SK-N-SH treated with all-trans-retinoic acid at 6 μM for 48 hours (cell line): ENCODE measurements at regions not wholly inside any gene's neighbourhood (a gene's known extent, or its start where the extent isn't known, plus 50 kb on each side); places are given as distances from the start of the nearest gene placed in this dataset.

Source experiments
- ATAC-seq: fragments of 200-7000 bp; cut with Tn5 transposase; 3 replicates; pipeline ENCODE4 v1.9.1; 2020; ENCODE audit warnings: mild to moderate bottlenecking, moderate library complexity
- ARNTL ChIP-seq: fragments of 450-650 bp; formaldehyde crosslinking; IDR thresholded peaks from 2 replicates; pipeline ENCODE4 v1.5.0; 2020; ENCODE audit warnings: low read depth, mild to moderate bottlenecking, moderate library complexity, borderline replicate concordance
- BACH2 ChIP-seq: fragments of 250-450 bp; sonication (Bioruptor Pico); IDR thresholded peaks from 2 replicates; pipeline ENCODE4 v1.9.0; 2021; ENCODE audit warnings: mild to moderate bottlenecking, borderline replicate concordance
- CSDC2 ChIP-seq: fragments of 250-450 bp; sonication (Bioruptor Pico); IDR thresholded peaks from 2 replicates; pipeline ENCODE4 v1.5.0; 2020; ENCODE audit warnings: mild to moderate bottlenecking, moderate library complexity
- GLIS3 ChIP-seq: fragments of 250-450 bp; sonication (Bioruptor Pico); IDR thresholded peaks from 2 replicates; pipeline ENCODE4 v1.5.0; 2020; ENCODE audit warnings: mild to moderate bottlenecking, moderate library complexity
- ISL1 ChIP-seq: fragments of 250-450 bp; sonication (Bioruptor Pico); IDR thresholded peaks from 2 replicates; pipeline ENCODE4 v2.1.2; 2022; ENCODE audit warnings: mild to moderate bottlenecking, moderate library complexity
- OSR1 ChIP-seq: fragments of 250-450 bp; sonication (Bioruptor Pico); IDR thresholded peaks from 2 replicates; pipeline ENCODE4 v1.8.0; 2022; ENCODE audit warnings: moderate library complexity, mild to moderate bottlenecking, inconsistent platforms
- PPARA ChIP-seq: fragments of 250-450 bp; sonication (Bioruptor Pico); IDR thresholded peaks from 2 replicates; pipeline ENCODE4 v1.5.0; 2020; ENCODE audit warnings: mild to moderate bottlenecking, borderline replicate concordance
- RARB ChIP-seq: fragments of 250-450 bp; sonication (Bioruptor Pico); IDR thresholded peaks from 2 replicates; pipeline ENCODE4 v1.8.0; 2021; ENCODE audit warnings: mild to moderate bottlenecking, moderate library complexity
- SNAI2 ChIP-seq: fragments of 250-450 bp; sonication (Bioruptor Pico); IDR thresholded peaks from 2 replicates; pipeline ENCODE4 v1.5.0; 2020; ENCODE audit warnings: mild to moderate bottlenecking, moderate library complexity
- TCF4 ChIP-seq: fragments of 250-450 bp; sonication (Bioruptor Pico); IDR thresholded peaks from 2 replicates; pipeline ENCODE4 v1.8.0; 2021; ENCODE audit warnings: mild to moderate bottlenecking, moderate library complexity, borderline replicate concordance
- ZC3H10 ChIP-seq: fragments of 250-450 bp; sonication (Bioruptor Pico); IDR thresholded peaks from 2 replicates; pipeline ENCODE4 v1.5.1; 2021; ENCODE audit warnings: mild to moderate bottlenecking, moderate library complexity
- ZFP3 ChIP-seq: fragments of 250-450 bp; sonication (Bioruptor Pico); IDR thresholded peaks from 2 replicates; pipeline ENCODE4 v1.5.0; 2020; ENCODE audit warnings: mild to moderate bottlenecking, moderate library complexity
- ZFP30 ChIP-seq: fragments of 450-650 bp; formaldehyde crosslinking; IDR thresholded peaks from 2 replicates; pipeline ENCODE4 v1.5.0; 2022; ENCODE audit warnings: mild to moderate bottlenecking, moderate library complexity
- ZNF565 ChIP-seq: fragments of 450-650 bp; formaldehyde crosslinking; conservative IDR thresholded peaks from 2 replicates; pipeline ENCODE4 v1.5.0; 2020; ENCODE audit warnings: low read depth, mild to moderate bottlenecking, moderate library complexity
- ZNF70 ChIP-seq: fragments of 450-650 bp; formaldehyde crosslinking; IDR thresholded peaks from 2 replicates; pipeline ENCODE4 v1.5.0; 2020; ENCODE audit warnings: mild to moderate bottlenecking, moderate library complexity
- ZNF8 ChIP-seq: fragments of 450-650 bp; formaldehyde crosslinking; IDR thresholded peaks from 2 replicates; pipeline ENCODE4 v1.5.0; 2020; ENCODE audit warnings: mild to moderate bottlenecking, moderate library complexity
- TF ChIP-seq, protein P1 (sequence below): fragments of 250-450 bp; sonication (Bioruptor Pico); IDR thresholded peaks from 2 replicates; pipeline ENCODE4 v1.5.1; 2021; ENCODE audit warnings: mild to moderate bottlenecking, moderate library complexity
- TF ChIP-seq, protein P2 (sequence below): fragments of 250-450 bp; sonication (Bioruptor Pico); IDR thresholded peaks from 2 replicates; pipeline ENCODE4 v1.8.0; 2020; ENCODE audit warnings: mild to moderate bottlenecking, moderate library complexity, borderline replicate concordance
- TF ChIP-seq, protein P3 (sequence below): fragments of 250-450 bp; sonication (Bioruptor Pico); IDR thresholded peaks from 2 replicates; pipeline ENCODE4 v1.5.1; 2020; ENCODE audit warnings: low read depth, mild to moderate bottlenecking, moderate library complexity
- TF ChIP-seq, protein P4 (sequence below): fragments of 250-450 bp; sonication (Bioruptor Pico); IDR thresholded peaks from 2 replicates; pipeline ENCODE4 v1.5.0; 2020; ENCODE audit warnings: mild to moderate bottlenecking, moderate library complexity
- TF ChIP-seq, protein P5 (sequence below): fragments of 250-450 bp; sonication (Bioruptor Pico); IDR thresholded peaks from 2 replicates; pipeline ENCODE4 v1.8.0; 2021; ENCODE audit warnings: low read depth, mild to moderate bottlenecking, moderate library complexity, borderline replicate concordance

DNA sequence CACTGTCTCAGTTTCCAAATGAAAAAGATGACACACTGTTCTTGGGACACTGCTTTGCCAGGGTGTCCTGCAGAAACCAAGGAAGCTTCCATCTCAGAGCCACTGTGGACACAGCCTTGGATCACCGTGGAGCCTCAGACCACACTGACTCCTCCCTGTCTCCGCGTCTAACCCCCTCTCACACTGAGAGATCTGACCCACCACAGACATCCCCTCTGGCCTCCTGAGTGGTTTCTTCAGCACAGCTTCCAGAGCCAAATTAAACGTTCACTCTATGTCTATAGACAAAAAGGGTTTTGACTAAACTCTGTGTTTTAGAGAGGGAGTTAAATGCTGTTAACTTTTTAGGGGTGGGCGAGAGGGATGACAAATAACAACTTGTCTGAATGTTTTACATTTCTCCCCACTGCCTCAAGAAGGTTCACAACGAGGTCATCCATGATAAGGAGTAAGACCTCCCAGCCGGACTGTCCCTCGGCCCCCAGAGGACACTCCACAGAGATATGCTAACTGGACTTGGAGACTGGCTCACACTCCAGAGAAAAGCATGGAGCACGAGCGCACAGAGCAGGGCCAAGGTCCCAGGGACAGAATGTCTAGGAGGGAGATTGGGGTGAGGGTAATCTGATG lies 113.4 kb upstream of the PKDCC start (continued):
- TF ChIP-seq ZNF8 (CRISPR knock-in tag) (no peak), ZFP30 (CRISPR knock-in tag) (no peak), CSDC2 (CRISPR knock-in tag) (no peak), PPARA (CRISPR knock-in tag) (no peak)

DNA sequence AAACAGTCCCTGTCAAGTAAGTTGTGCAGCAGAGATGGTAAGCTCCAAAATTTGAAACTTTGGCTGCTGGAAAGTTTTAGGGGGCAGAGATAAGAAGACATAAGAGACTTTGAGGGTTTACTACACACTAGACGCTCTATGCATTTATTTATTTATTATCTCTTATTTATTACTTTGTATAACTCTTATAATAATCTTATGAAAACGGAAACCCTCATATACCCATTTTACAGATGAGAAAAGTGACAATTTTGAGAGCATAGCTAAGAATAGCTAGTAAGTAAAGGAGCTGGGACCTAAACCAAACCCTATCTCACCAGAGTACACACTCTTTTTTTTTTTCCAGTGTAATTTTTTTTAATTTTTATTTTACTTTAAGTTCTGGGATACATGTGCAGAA lies 112.8 kb upstream of the PKDCC start:
- no peak for ATAC-seq
- TF ChIP-seq, protein P1, sequence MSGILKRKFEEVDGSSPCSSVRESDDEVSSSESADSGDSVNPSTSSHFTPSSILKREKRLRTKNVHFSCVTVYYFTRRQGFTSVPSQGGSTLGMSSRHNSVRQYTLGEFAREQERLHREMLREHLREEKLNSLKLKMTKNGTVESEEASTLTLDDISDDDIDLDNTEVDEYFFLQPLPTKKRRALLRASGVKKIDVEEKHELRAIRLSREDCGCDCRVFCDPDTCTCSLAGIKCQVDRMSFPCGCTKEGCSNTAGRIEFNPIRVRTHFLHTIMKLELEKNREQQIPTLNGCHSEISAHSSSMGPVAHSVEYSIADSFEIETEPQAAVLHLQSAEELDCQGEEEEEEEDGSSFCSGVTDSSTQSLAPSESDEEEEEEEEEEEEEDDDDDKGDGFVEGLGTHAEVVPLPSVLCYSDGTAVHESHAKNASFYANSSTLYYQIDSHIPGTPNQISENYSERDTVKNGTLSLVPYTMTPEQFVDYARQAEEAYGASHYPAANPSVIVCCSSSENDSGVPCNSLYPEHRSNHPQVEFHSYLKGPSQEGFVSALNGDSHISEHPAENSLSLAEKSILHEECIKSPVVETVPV, result no peak
- TF ChIP-seq SNAI2, result no peak

DNA sequence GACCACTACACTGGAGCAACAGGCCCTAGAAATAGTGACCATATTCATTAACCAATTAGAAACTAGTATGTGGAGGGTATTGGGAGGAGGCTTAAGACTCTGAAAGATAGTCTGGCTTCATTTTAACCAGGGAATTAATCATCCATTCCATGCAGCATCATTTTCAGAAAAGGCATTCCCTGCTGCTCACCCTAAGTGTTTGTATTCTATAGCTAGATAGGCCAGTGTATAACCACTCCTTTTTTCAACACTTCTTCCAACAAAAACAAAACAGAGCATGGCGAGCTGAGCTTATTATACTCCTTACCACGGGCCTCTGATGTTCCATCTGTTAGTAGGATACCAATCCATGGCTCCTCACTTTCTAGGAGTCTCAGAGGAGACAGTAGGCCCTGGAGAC lies 112.0 kb upstream of the PKDCC start:
- TF ChIP-seq ZNF8 (CRISPR knock-in tag), result no peak
- TF ChIP-seq GLIS3 (CRISPR knock-in tag), result no peak
- TF ChIP-seq ZFP3, result no peak
- TF ChIP-seq, protein P2, sequence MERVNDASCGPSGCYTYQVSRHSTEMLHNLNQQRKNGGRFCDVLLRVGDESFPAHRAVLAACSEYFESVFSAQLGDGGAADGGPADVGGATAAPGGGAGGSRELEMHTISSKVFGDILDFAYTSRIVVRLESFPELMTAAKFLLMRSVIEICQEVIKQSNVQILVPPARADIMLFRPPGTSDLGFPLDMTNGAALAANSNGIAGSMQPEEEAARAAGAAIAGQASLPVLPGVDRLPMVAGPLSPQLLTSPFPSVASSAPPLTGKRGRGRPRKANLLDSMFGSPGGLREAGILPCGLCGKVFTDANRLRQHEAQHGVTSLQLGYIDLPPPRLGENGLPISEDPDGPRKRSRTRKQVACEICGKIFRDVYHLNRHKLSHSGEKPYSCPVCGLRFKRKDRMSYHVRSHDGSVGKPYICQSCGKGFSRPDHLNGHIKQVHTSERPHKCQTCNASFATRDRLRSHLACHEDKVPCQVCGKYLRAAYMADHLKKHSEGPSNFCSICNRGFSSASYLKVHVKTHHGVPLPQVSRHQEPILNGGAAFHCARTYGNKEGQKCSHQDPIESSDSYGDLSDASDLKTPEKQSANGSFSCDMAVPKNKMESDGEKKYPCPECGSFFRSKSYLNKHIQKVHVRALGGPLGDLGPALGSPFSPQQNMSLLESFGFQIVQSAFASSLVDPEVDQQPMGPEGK (CRISPR knock-in tag), result no peak
- TF ChIP-seq, protein P3, sequence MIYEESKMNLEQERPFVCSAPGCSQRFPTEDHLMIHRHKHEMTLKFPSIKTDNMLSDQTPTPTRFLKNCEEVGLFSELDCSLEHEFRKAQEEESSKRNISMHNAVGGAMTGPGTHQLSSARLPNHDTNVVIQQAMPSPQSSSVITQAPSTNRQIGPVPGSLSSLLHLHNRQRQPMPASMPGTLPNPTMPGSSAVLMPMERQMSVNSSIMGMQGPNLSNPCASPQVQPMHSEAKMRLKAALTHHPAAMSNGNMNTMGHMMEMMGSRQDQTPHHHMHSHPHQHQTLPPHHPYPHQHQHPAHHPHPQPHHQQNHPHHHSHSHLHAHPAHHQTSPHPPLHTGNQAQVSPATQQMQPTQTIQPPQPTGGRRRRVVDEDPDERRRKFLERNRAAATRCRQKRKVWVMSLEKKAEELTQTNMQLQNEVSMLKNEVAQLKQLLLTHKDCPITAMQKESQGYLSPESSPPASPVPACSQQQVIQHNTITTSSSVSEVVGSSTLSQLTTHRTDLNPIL, result no peak
- no peak for TF ChIP-seq RARB (CRISPR knock-in tag)
- TF ChIP-seq, protein P4, sequence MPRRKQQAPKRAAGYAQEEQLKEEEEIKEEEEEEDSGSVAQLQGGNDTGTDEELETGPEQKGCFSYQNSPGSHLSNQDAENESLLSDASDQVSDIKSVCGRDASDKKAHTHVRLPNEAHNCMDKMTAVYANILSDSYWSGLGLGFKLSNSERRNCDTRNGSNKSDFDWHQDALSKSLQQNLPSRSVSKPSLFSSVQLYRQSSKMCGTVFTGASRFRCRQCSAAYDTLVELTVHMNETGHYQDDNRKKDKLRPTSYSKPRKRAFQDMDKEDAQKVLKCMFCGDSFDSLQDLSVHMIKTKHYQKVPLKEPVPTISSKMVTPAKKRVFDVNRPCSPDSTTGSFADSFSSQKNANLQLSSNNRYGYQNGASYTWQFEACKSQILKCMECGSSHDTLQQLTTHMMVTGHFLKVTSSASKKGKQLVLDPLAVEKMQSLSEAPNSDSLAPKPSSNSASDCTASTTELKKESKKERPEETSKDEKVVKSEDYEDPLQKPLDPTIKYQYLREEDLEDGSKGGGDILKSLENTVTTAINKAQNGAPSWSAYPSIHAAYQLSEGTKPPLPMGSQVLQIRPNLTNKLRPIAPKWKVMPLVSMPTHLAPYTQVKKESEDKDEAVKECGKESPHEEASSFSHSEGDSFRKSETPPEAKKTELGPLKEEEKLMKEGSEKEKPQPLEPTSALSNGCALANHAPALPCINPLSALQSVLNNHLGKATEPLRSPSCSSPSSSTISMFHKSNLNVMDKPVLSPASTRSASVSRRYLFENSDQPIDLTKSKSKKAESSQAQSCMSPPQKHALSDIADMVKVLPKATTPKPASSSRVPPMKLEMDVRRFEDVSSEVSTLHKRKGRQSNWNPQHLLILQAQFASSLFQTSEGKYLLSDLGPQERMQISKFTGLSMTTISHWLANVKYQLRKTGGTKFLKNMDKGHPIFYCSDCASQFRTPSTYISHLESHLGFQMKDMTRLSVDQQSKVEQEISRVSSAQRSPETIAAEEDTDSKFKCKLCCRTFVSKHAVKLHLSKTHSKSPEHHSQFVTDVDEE (CRISPR knock-in tag), result no peak
- TF ChIP-seq BACH2, result no peak
- TF ChIP-seq ARNTL (CRISPR knock-in tag), result no peak
- no peak for TF ChIP-seq ZNF70 (CRISPR knock-in tag)
- no peak for TF ChIP-seq ISL1 (CRISPR knock-in tag)
- TF ChIP-seq PPARA (CRISPR knock-in tag), result no peak
- TF ChIP-seq, protein P5, sequence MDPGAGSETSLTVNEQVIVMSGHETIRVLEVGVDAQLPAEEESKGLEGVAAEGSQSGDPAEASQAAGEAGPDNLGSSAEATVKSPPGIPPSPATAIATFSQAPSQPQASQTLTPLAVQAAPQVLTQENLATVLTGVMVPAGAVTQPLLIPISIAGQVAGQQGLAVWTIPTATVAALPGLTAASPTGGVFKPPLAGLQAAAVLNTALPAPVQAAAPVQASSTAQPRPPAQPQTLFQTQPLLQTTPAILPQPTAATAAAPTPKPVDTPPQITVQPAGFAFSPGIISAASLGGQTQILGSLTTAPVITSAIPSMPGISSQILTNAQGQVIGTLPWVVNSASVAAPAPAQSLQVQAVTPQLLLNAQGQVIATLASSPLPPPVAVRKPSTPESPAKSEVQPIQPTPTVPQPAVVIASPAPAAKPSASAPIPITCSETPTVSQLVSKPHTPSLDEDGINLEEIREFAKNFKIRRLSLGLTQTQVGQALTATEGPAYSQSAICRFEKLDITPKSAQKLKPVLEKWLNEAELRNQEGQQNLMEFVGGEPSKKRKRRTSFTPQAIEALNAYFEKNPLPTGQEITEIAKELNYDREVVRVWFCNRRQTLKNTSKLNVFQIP (CRISPR knock-in tag), result no peak
- TF ChIP-seq SNAI2, result no peak
- TF ChIP-seq ZFP30 (CRISPR knock-in tag), result no peak
- no peak for ATAC-seq

DNA sequence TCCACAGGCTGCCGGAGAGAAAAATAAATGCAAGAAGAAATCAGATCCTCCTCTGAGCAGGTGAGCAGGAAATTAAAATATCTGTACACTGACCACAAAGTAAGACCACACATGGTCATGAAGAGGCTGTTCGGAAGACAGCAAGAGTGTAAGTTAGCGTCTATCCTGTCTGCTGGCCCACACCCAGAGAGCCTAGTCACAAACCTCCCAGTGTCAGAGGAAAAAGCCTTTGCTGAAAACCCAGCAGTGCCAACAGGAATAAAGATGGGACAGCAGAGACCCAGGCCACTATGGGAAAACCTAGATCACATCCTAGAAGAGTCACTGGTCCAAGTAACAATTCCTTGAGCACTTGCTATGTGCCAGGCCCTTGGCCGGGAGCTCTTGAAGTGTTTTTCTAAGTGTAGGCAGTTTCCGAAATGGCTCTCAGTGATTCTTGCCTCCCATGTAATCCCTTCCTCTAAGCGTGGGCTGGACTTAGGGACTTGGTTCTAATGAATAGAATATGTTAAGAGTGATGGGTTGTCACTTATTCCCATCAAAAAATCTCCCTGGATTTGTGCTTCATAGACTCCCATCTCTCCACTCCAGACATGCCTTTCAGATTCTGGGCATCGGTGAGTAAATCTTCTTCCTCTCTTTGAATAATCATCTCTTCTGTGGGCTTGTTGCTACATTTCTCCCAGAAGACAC lies 110.9 kb upstream of the PKDCC start:
- no peak for ATAC-seq
- TF ChIP-seq, protein P4 (CRISPR knock-in tag), result no peak
- TF ChIP-seq ARNTL (CRISPR knock-in tag), result no peak
- no peak for TF ChIP-seq ZNF8 (CRISPR knock-in tag)
- no peak for TF ChIP-seq ZFP30 (CRISPR knock-in tag)
- no peak for TF ChIP-seq ZNF565 (CRISPR knock-in tag)
- TF ChIP-seq ZC3H10 (CRISPR knock-in tag), result no peak
- no peak for TF ChIP-seq ZFP3
- TF ChIP-seq, protein P5 (CRISPR knock-in tag), result no peak
- TF ChIP-seq PPARA (CRISPR knock-in tag), result no peak
- TF ChIP-seq TCF4 (CRISPR knock-in tag), result no peak
- TF ChIP-seq BACH2, result no peak
- no peak for TF ChIP-seq GLIS3 (CRISPR knock-in tag)
- TF ChIP-seq OSR1 (CRISPR knock-in tag), result no peak
